C4-2B (cell line): ENCODE measurements at regions not wholly inside any gene's neighbourhood (a gene's known extent, or its start where the extent isn't known, plus 50 kb on each side); places are given as distances from the start of the nearest gene placed in this dataset.

Experiments
- H3K27ac ChIP-seq: fragments of 450-650 bp; 2 replicates; pipeline ENCODE4 v1.5.1; 2017
- ZFX ChIP-seq: fragments of 450-650 bp; IDR thresholded peaks from 2 replicates; pipeline ENCODE4 v1.6.1; 2017
- TF ChIP-seq, protein P1 (sequence below): fragments of 450-650 bp; conservative IDR thresholded peaks from 2 replicates; pipeline ENCODE4 v1.5.1; 2017; ENCODE audit warnings: mild to moderate bottlenecking

GRCh38 chr10:105761576-105762260 lies 1120.6 kb downstream of the SORCS3 start:
- TF ChIP-seq, protein P1, sequence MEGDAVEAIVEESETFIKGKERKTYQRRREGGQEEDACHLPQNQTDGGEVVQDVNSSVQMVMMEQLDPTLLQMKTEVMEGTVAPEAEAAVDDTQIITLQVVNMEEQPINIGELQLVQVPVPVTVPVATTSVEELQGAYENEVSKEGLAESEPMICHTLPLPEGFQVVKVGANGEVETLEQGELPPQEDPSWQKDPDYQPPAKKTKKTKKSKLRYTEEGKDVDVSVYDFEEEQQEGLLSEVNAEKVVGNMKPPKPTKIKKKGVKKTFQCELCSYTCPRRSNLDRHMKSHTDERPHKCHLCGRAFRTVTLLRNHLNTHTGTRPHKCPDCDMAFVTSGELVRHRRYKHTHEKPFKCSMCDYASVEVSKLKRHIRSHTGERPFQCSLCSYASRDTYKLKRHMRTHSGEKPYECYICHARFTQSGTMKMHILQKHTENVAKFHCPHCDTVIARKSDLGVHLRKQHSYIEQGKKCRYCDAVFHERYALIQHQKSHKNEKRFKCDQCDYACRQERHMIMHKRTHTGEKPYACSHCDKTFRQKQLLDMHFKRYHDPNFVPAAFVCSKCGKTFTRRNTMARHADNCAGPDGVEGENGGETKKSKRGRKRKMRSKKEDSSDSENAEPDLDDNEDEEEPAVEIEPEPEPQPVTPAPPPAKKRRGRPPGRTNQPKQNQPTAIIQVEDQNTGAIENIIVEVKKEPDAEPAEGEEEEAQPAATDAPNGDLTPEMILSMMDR = no peak
- TF ChIP-seq ZFX = no peak
- H3K27ac ChIP-seq = no peak overlapping the region

GRCh38 chr10:105759669-105760068 lies 1118.6 kb downstream of the SORCS3 start:
- H3K27ac ChIP-seq = no peak overlapping the region
- TF ChIP-seq, protein P1 = no peak
- no peak for TF ChIP-seq ZFX

GRCh38 chr10:105758209-105758998 lies 1117.3 kb downstream of the SORCS3 start:
- no peak overlapping the region for H3K27ac ChIP-seq
- TF ChIP-seq ZFX = no peak
- TF ChIP-seq, protein P1 = no peak

GRCh38 chr10:105757302-105757701 lies 1116.2 kb downstream of the SORCS3 start:
- no peak overlapping the region for H3K27ac ChIP-seq
- TF ChIP-seq, protein P1 = no peak
- no peak for TF ChIP-seq ZFX

GRCh38 chr10:105756386-105756785 lies 1115.3 kb downstream of the SORCS3 start:
- TF ChIP-seq, protein P1 = no peak
- no peak for TF ChIP-seq ZFX
- H3K27ac ChIP-seq = no peak overlapping the region

DNA sequence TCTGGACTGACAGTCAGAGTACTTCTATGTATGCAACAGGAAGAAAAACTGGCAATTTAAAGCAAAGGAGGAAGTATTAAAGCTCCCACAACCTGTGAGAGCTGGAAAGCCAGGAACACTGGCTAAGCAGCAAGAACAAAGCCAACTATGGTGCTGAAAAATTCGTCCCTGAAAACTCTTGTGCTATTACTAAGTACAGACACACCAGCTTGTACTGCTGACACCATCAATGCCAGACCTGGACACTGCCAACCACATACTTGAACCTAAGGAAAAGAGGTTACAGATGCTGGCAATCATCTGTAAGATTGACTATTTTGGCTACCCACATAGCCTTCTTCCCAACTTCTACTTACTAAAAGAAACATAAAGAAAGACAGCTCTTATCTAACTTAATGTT lies 1110.6 kb downstream of the SORCS3 start:
- TF ChIP-seq, protein P1 = no peak
- no peak for TF ChIP-seq ZFX

DNA sequence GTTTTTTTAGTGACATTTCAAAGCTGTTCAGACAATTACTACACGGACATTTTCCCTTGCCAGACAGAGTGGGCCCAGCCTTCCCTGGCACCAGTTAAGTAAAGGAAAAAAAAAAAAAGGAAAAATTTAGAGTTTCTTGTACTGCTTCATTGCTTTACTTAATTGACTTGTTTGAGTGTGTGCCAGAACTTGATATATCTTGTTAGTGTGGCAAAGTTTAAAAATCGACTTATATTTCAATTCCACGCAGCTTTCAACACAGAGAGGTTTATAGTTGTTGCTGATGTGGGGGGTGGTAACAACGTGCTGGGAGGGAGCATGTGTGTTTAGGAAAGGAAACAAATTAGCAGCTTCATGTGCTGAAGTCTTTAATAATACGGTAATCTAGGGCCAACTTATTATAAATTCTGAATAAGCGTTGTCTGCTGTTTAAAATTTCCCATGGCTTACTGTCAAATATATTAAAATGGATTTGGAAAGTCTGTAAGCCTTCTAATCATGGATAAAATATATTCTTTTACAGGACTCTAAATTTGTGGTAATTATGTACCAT lies 1104.6 kb downstream of the SORCS3 start:
- TF ChIP-seq, protein P1 = no peak
- TF ChIP-seq ZFX = no peak
- H3K27ac ChIP-seq = no peak overlapping the region

More for the DNA sequence above, 1110.6 kb downstream of the SORCS3 start:
- no peak overlapping the region for H3K27ac ChIP-seq
